CD14-positive monocyte (primary cell): ENCODE measurements at regions not wholly inside any gene's neighbourhood (a gene's known extent, or its start where the extent isn't known, plus 50 kb on each side); places are given as distances from the start of the nearest gene placed in this dataset.

ENCODE experiments used
- DNase-seq, 3 donors: peaks; one replicate each; pipeline ENCODE4 v3.0.0-alpha.2; 2011 to 2022
- H2AFZ ChIP-seq: 2 replicates; pipeline ENCODE4 v1.6.0; 2012; ENCODE audit warnings: mild to moderate bottlenecking, low read depth, low read length, inconsistent platforms; ENCODE audit not compliant: insufficient read depth, poor library complexity, severe bottlenecking
- H3K27ac ChIP-seq, 2 donors: 1 replicate in 1 of 2; 2 replicates in 1 of 2; pipeline ENCODE4 v1.5.1; 2012 to 2013; ENCODE audit warnings: low read length in 2 of 2, control low read depth in 1 of 2, inconsistent platforms in 1 of 2, low read depth in 1 of 2, mild to moderate bottlenecking in 1 of 2
- H3K27me3 ChIP-seq, 2 donors: one replicate each; pipeline versions ENCODE4 v1.6.0 to v1.6.1; 2011 to 2013; ENCODE audit warnings: low read length in 2 of 2; ENCODE audit not compliant: control insufficient read depth in 2 of 2, insufficient read depth in 2 of 2
- H3K36me3 ChIP-seq, 2 donors: replicated peaks in 1 of 2; 1 replicate in 1 of 2; 2 replicates in 1 of 2; pipeline versions ENCODE4 v1.5.1 to v1.6.1; 2012 to 2013; ENCODE audit warnings: low read length in 2 of 2, control low read depth in 1 of 2, inconsistent platforms in 1 of 2, mild to moderate bottlenecking in 1 of 2; ENCODE audit not compliant: insufficient read depth in 2 of 2, control insufficient read depth in 1 of 2
- H3K4me1 ChIP-seq, 2 donors: 1 replicate in 1 of 2; 2 replicates in 1 of 2; pipeline versions ENCODE4 v1.5.1 to v1.6.1; 2012 to 2013; ENCODE audit warnings: low read length in 2 of 2, control low read depth in 1 of 2, inconsistent platforms in 1 of 2, mild to moderate bottlenecking in 1 of 2, moderate library complexity in 1 of 2; ENCODE audit not compliant: insufficient read depth in 2 of 2, control insufficient read depth in 1 of 2
- H3K4me2 ChIP-seq: replicated peaks from 2 replicates; pipeline ENCODE3; 2012; ENCODE audit warnings: low read length, moderate library complexity, mild to moderate bottlenecking; ENCODE audit not compliant: poor library complexity, severe bottlenecking; ENCODE audit errors: extremely low read depth
- H3K4me3 ChIP-seq, 3 experiments: fragments of 200-600 bp in 1 of 3; sonication (generic) in 1 of 3; replicated peaks in 1 of 3; 1 replicate in 2 of 3; 2 replicates in 1 of 3; pipeline ENCODE4 v1.5.1; 2011 to 2013; ENCODE audit warnings: low read length in 3 of 3, mild to moderate bottlenecking in 3 of 3, control low read depth in 2 of 3, low read depth in 2 of 3, inconsistent platforms in 1 of 3, moderate library complexity in 1 of 3
- H3K79me2 ChIP-seq: 2 replicates; pipeline ENCODE4 v1.6.0; 2012; ENCODE audit warnings: mild to moderate bottlenecking, control low read depth, inconsistent platforms, low read length, moderate library complexity; ENCODE audit not compliant: insufficient read depth
- H3K9ac ChIP-seq: 2 replicates; pipeline ENCODE4 v1.6.0; 2017; ENCODE audit warnings: low read length, mild to moderate bottlenecking; ENCODE audit not compliant: insufficient read depth, poor library complexity, severe bottlenecking
- H3K9me3 ChIP-seq, 2 donors: replicated peaks in 1 of 2; 1 replicate in 1 of 2; 2 replicates in 1 of 2; pipeline versions ENCODE4 v1.5.1 to v1.6.1; 2012 to 2013; ENCODE audit warnings: low read length in 2 of 2, control low read depth in 1 of 2; ENCODE audit not compliant: control insufficient read depth in 1 of 2, insufficient read depth in 1 of 2
- H4K20me1 ChIP-seq: 2 replicates; pipeline ENCODE4 v1.6.0; 2012; ENCODE audit warnings: mild to moderate bottlenecking, low read length, control low read depth, moderate library complexity; ENCODE audit not compliant: insufficient read depth
- H3K27ac Mint-ChIP-seq, 7 donors: one replicate each; pipeline ENCODE4 v1.8.0; 2020; ENCODE audit warnings: mild to moderate bottlenecking in 7 of 7, mixed read lengths in 7 of 7, moderate library complexity in 6 of 7, inconsistent platforms in 2 of 7
- H3K27me3 Mint-ChIP-seq, 3 donors: one replicate each; pipeline ENCODE4 v1.8.0; 2021 to 2022; ENCODE audit warnings: low read depth in 3 of 3, mild to moderate bottlenecking in 3 of 3, mixed read lengths in 3 of 3, moderate library complexity in 3 of 3, inconsistent platforms in 1 of 3
- H3K36me3 Mint-ChIP-seq, 2 donors: one replicate each; pipeline ENCODE4 v1.8.0; 2020; ENCODE audit warnings: mixed read lengths in 2 of 2, inconsistent platforms in 1 of 2, mild to moderate bottlenecking in 1 of 2
- H3K4me1 Mint-ChIP-seq: one replicate; pipeline ENCODE4 v1.8.0; 2020; ENCODE audit warnings: mild to moderate bottlenecking, mixed read lengths
- H3K4me3 Mint-ChIP-seq, 2 donors: one replicate each; pipeline ENCODE4 v1.8.0; 2020; ENCODE audit warnings: mild to moderate bottlenecking in 2 of 2, mixed read lengths in 2 of 2, moderate library complexity in 1 of 2
- H3K9me3 Mint-ChIP-seq, 7 donors: one replicate each; pipeline ENCODE4 v1.8.0; 2020 to 2022; ENCODE audit warnings: mixed read lengths in 7 of 7, mild to moderate bottlenecking in 6 of 7, moderate library complexity in 6 of 7, inconsistent platforms in 2 of 7
- CTCF ChIP-seq: fragments of 200-600 bp; IDR thresholded peaks from one replicate; pipeline ENCODE4 v1.8.0; 2022; ENCODE audit warnings: antibody characterized with exemption, mild to moderate bottlenecking
- WGBS: methylation state at CpG from one replicate; pipeline ENCODE4 v1.1.5; 2013; ENCODE audit warnings: missing lambda C conversion rate; ENCODE audit not compliant: insufficient coverage; 5-methylcytosine and 5-hydroxymethylcytosine counted together
- intact Hi-C, 2 donors: fragments of 100-400 bp; cut with micrococcal nuclease; formaldehyde crosslinking; loops; one replicate each; pipeline versions ENCODE4 v1.15.0 to v1.15.1; 2023

- Histone ChIP-seq H3K9me3 (peaks cover 0 to 2% of the 10 kb centered on the region in 2 donors), H3K9ac (no peak overlapping the region), H4K20me1 (no peaks in the 10 kb centered on the region), H3K36me3 (no peaks in the 10 kb centered on the region), H3K27ac (no peak overlapping the region), H2AFZ (no peak overlapping the region), H3K4me1 (no peaks in the 10 kb centered on the region), H3K4me3 (no peak overlapping the region), H3K79me2 (no peaks in the 10 kb centered on the region), H3K4me2 (no peak overlapping the region), H3K27me3 (no peaks in the 10 kb centered on the region)
- intact Hi-C loops = no loop called here
- TF ChIP-seq CTCF = no peak
- H3K9me3 Mint-ChIP-seq = peaks cover 0 to 7% (median 3%) of the 10 kb centered on the region in 7 donors
- WGBS = 100% methylated on average over 1 of the region's 3 CpGs
- peaks cover 0 to 2% (median 0%) of the 10 kb centered on the region in 3 donors for H3K27me3 Mint-ChIP-seq
- no peaks in the 10 kb centered on the region for H3K4me1 Mint-ChIP-seq
- peaks cover 0 to 4% of the 10 kb centered on the region in 2 donors for H3K36me3 Mint-ChIP-seq
- no peak overlapping the region for H3K27ac Mint-ChIP-seq
- no peak overlapping the region for H3K4me3 Mint-ChIP-seq
- DNase-seq = no peak
Measured at GRCh38 chr13:76696370-76696769, 189.8 kb downstream of the KCTD12 start.

GRCh38 chr13:76693086-76693485, 193.1 kb downstream of the KCTD12 start:
- Histone ChIP-seq H3K79me2 (no peaks in the 10 kb centered on the region), H4K20me1 (no peaks in the 10 kb centered on the region), H3K9ac (no peak overlapping the region), H3K27me3 (no peaks in the 10 kb centered on the region), H2AFZ (no peak overlapping the region), H3K4me2 (no peak overlapping the region), H3K36me3 (no peaks in the 10 kb centered on the region), H3K4me3 (no peak overlapping the region), H3K4me1 (peaks cover under 1 to 4% of the 10 kb centered on the region in 2 donors), H3K9me3 (peaks cover 0 to 5% of the 10 kb centered on the region in 2 donors), H3K27ac (no peak overlapping the region)
- H3K9me3 Mint-ChIP-seq = peaks cover 0 to 8% (median 2%) of the 10 kb centered on the region in 7 donors
- no peaks in the 10 kb centered on the region for H3K36me3 Mint-ChIP-seq
- no peak overlapping the region for H3K4me3 Mint-ChIP-seq
- peaks cover 3% of the 10 kb centered on the region for H3K4me1 Mint-ChIP-seq
- DNase-seq = no peak
- no peak overlapping the region for H3K27ac Mint-ChIP-seq
- H3K27me3 Mint-ChIP-seq = no peaks in the 10 kb centered on the region
- WGBS = no CpG with 5 or more reads among the region's 2 CpGs
- TF ChIP-seq CTCF = no peak
- intact Hi-C loops = no loop called here
